Trophoblast cell (in vitro differentiated cells and primary cell): ENCODE measurements at regions not wholly inside any gene's neighbourhood (a gene's known extent, or its start where the extent isn't known, plus 50 kb on each side); places are given as distances from the start of the nearest gene placed in this dataset.

Experiments
- DNase-seq, 2 donors: peaks; one replicate each; pipeline ENCODE4 v3.0.0-alpha.2; 2016
- H2AFZ ChIP-seq: 2 replicates; pipeline ENCODE4 v1.6.1; 2013; ENCODE audit warnings: low read length, moderate library complexity, mild to moderate bottlenecking; ENCODE audit not compliant: insufficient read depth, poor library complexity
- H2AK5ac ChIP-seq: 2 replicates; pipeline ENCODE4 v1.6.1; 2013; ENCODE audit warnings: mild to moderate bottlenecking, low read length
- H2BK120ac ChIP-seq: 2 replicates; pipeline ENCODE4 v1.6.1; 2013; ENCODE audit warnings: low read length, mild to moderate bottlenecking, moderate library complexity; ENCODE audit not compliant: insufficient read depth, poor library complexity
- H2BK12ac ChIP-seq: 2 replicates; pipeline ENCODE4 v1.6.1; 2013; ENCODE audit warnings: mild to moderate bottlenecking, low read length, moderate library complexity
- H2BK5ac ChIP-seq: 2 replicates; pipeline ENCODE4 v1.6.1; 2013; ENCODE audit warnings: low read length, low read depth, moderate library complexity, mild to moderate bottlenecking; ENCODE audit not compliant: poor library complexity
- H3K14ac ChIP-seq: 2 replicates; pipeline ENCODE4 v1.6.1; 2013; ENCODE audit warnings: mild to moderate bottlenecking, low read length
- H3K18ac ChIP-seq: 2 replicates; pipeline ENCODE4 v1.6.1; 2013; ENCODE audit warnings: mild to moderate bottlenecking, low read length
- H3K23ac ChIP-seq: 2 replicates; pipeline ENCODE4 v1.6.1; 2013; ENCODE audit warnings: low read length
- H3K27ac ChIP-seq: 2 replicates; pipeline ENCODE4 v1.5.1; 2013; ENCODE audit warnings: low read depth, mild to moderate bottlenecking, inconsistent platforms, low read length, moderate library complexity
- H3K27me3 ChIP-seq: 2 replicates; pipeline ENCODE4 v1.6.1; 2013; ENCODE audit warnings: inconsistent platforms, mild to moderate bottlenecking, low read length, moderate library complexity; ENCODE audit not compliant: insufficient read depth
- H3K36me3 ChIP-seq, 2 experiments: 1 replicate in 1 of 2; 2 replicates in 1 of 2; pipeline ENCODE4 v1.6.1; 2013; ENCODE audit warnings: low read length in 2 of 2, mild to moderate bottlenecking in 2 of 2, moderate library complexity in 1 of 2; ENCODE audit not compliant: insufficient read depth in 2 of 2, control insufficient read depth in 1 of 2
- H3K4ac ChIP-seq: 2 replicates; pipeline ENCODE4 v1.6.1; 2013; ENCODE audit warnings: low read depth, mild to moderate bottlenecking, low read length, moderate library complexity
- H3K4me1 ChIP-seq, 2 experiments: 1 replicate in 1 of 2; 2 replicates in 1 of 2; pipeline ENCODE4 v1.6.1; 2013; ENCODE audit warnings: low read length in 2 of 2, mild to moderate bottlenecking in 2 of 2, moderate library complexity in 1 of 2; ENCODE audit not compliant: insufficient read depth in 2 of 2, control insufficient read depth in 1 of 2
- H3K4me2 ChIP-seq: 2 replicates; pipeline ENCODE4 v1.6.1; 2013; ENCODE audit warnings: inconsistent platforms, mild to moderate bottlenecking, low read length, moderate library complexity
- H3K4me3 ChIP-seq: 2 replicates; pipeline ENCODE4 v1.5.1; 2013; ENCODE audit warnings: mild to moderate bottlenecking, low read depth, low read length, inconsistent platforms
- H3K79me1 ChIP-seq: one replicate; pipeline ENCODE4 v1.6.1; 2013; ENCODE audit warnings: low read length
- H3K79me2 ChIP-seq: 2 replicates; pipeline ENCODE4 v1.6.1; 2013; ENCODE audit warnings: low read length, mild to moderate bottlenecking; ENCODE audit not compliant: control insufficient read depth, insufficient read depth, poor library complexity
- H3K9ac ChIP-seq: 2 replicates; pipeline ENCODE4 v1.6.1; 2013; ENCODE audit warnings: mild to moderate bottlenecking, low read length
- H3K9me3 ChIP-seq: 2 replicates; pipeline ENCODE4 v1.6.1; 2013; ENCODE audit warnings: low read depth, mild to moderate bottlenecking, control low read depth, inconsistent platforms, low read length; ENCODE audit not compliant: insufficient read depth
- H4K12ac ChIP-seq: 2 replicates; pipeline ENCODE4 v1.6.1; 2013; ENCODE audit warnings: low read depth, mild to moderate bottlenecking, low read length, moderate library complexity
- H4K8ac ChIP-seq: 2 replicates; pipeline ENCODE4 v1.6.1; 2013; ENCODE audit warnings: low read depth, mild to moderate bottlenecking, low read length, moderate library complexity
- H4K91ac ChIP-seq: one replicate; pipeline ENCODE4 v1.6.1; 2013; ENCODE audit warnings: low read depth, mild to moderate bottlenecking, low read length, moderate library complexity
- WGBS: extraction: QIAGEN DNeasy Blood & Tissue Kit; methylation state at CpG from one replicate; pipeline ENCODE4 v1.1.7; 2013; ENCODE audit warnings: missing lambda C conversion rate; ENCODE audit not compliant: insufficient read length, insufficient coverage; ENCODE audit errors: extremely low coverage; 5-methylcytosine and 5-hydroxymethylcytosine counted together

DNA sequence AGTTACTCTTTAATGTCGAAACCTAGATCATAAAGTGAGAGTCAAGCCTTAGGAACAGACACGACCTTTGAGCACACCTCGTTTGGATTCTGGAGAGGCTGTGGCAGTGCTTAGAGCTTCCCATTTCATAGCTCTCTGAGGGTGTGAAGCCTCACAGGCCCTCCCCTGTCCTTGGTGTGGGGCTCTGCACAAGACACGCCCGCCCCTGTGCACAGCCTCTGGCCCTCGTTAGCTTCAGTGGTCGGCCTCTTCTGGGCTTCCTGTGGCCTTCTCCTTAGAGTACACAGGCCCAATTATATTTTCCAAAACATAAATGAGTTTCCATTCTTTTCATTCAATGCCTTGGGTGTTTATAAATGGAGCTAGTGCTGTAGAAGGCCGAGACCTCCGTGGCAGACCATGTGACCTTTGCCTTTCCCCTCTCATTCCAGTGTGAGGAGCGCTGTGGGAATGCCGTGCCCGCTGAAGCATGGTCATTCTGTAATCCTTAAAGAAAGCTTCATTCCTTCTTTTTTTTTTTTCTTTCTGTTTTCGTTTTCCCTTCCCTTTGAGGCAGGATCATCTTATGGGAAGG is 208.6 kb downstream of the DCDC2C start:
- no peak overlapping the region for H3K4ac ChIP-seq
- no peak overlapping the region for H2BK120ac ChIP-seq
- no peak overlapping the region for H3K9ac ChIP-seq
- H3K27me3 ChIP-seq, result no peaks in the 10 kb centered on the region
- DNase-seq, result no peak
- no peak overlapping the region for H2AK5ac ChIP-seq
- H3K9me3 ChIP-seq, result peaks cover 19% of the 10 kb centered on the region
- H3K23ac ChIP-seq, result no peak overlapping the region
- H3K36me3 ChIP-seq, result no peaks in the 10 kb centered on the region
- H3K18ac ChIP-seq, result no peak overlapping the region
- H2BK5ac ChIP-seq, result no peak overlapping the region
- no peaks in the 10 kb centered on the region for H3K4me1 ChIP-seq
- H3K4me2 ChIP-seq, result no peak overlapping the region
- no peak overlapping the region for H3K4me3 ChIP-seq
- no peaks in the 10 kb centered on the region for H3K79me1 ChIP-seq
- H2AFZ ChIP-seq, result no peak overlapping the region
- no peak overlapping the region for H4K91ac ChIP-seq
- no CpG with 5 or more reads among the region's 13 CpGs for WGBS
- H2BK12ac ChIP-seq, result no peak overlapping the region
- H4K8ac ChIP-seq, result no peak overlapping the region
- H4K12ac ChIP-seq, result no peak overlapping the region
- no peaks in the 10 kb centered on the region for H3K79me2 ChIP-seq
- H3K14ac ChIP-seq, result no peak overlapping the region
- no peak overlapping the region for H3K27ac ChIP-seq

DNA sequence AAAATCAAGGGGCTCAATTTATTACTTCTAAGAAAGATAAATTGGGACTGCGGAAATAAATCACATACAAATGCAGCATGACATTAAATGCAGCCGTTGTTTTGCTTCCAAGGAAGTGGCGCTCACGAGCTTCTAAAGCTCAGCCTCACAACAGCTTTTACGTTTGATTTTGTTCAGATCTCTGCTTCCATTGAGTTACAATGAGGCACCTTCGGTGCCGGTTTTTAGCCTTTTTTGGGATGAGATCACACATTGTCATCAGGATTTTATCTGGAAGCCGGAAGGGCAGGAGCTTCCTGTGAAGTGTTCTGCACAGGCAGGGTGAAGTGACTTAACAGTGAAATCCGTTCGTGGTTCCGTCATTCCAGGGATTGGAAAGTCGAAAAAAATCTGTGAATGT is 209.8 kb downstream of the DCDC2C start:
- WGBS, result no CpG with 5 or more reads among the region's 12 CpGs
- Histone ChIP-seq H3K27me3 (no peaks in the 10 kb centered on the region), H3K4ac (no peak overlapping the region), H3K9me3 (peaks cover 16% of the 10 kb centered on the region), H3K23ac (no peak overlapping the region), H2BK120ac (no peak overlapping the region), H3K79me2 (no peaks in the 10 kb centered on the region), H2AFZ (no peak overlapping the region), H3K9ac (no peak overlapping the region), H3K4me3 (no peak overlapping the region), H3K36me3 (no peaks in the 10 kb centered on the region), H4K12ac (no peak overlapping the region), H4K8ac (no peak overlapping the region), H2AK5ac (no peak overlapping the region), H2BK5ac (no peak overlapping the region), H3K4me1 (no peaks in the 10 kb centered on the region), H4K91ac (no peak overlapping the region), H3K14ac (no peak overlapping the region), H3K18ac (no peak overlapping the region), H2BK12ac (no peak overlapping the region), H3K4me2 (no peak overlapping the region), H3K79me1 (no peaks in the 10 kb centered on the region), H3K27ac (no peak overlapping the region)
- DNase-seq, result no peak

DNA sequence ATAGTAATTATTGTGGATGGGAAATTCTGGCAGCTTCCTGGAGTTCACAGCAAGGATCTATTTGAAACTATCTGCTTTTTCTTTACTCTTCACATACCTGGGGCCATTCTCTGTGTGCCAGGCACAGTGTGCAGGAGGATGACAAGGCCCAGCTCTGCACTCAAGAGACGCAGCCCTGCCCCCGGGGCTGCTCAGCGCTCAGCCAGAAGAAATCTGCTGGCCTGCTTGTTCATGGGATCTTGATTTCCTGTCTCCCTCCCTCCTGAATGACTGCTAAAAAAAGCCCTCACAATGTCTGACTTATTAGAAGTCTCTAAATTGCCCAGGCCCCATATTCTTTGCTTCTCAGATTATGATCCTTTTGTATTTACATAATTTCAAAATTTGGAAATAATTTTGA is 210.9 kb downstream of the DCDC2C start:
- no peak overlapping the region for H3K4ac ChIP-seq
- no CpG with 5 or more reads among the region's 3 CpGs for WGBS
- H3K9ac ChIP-seq, result no peak overlapping the region
- no peaks in the 10 kb centered on the region for H3K79me1 ChIP-seq
- no peak for DNase-seq
- H3K4me2 ChIP-seq, result no peak overlapping the region
- no peak overlapping the region for H2BK120ac ChIP-seq
- no peak overlapping the region for H2BK12ac ChIP-seq
- H3K18ac ChIP-seq, result no peak overlapping the region
- H3K14ac ChIP-seq, result no peak overlapping the region
- no peaks in the 10 kb centered on the region for H3K4me1 ChIP-seq
- no peak overlapping the region for H4K12ac ChIP-seq
- no peak overlapping the region for H3K23ac ChIP-seq
- H4K8ac ChIP-seq, result no peak overlapping the region
- no peak overlapping the region for H2AK5ac ChIP-seq
- no peaks in the 10 kb centered on the region for H3K27me3 ChIP-seq
- H3K79me2 ChIP-seq, result no peaks in the 10 kb centered on the region
- H3K36me3 ChIP-seq, result no peaks in the 10 kb centered on the region
- H3K27ac ChIP-seq, result no peak overlapping the region
- no peak overlapping the region for H2BK5ac ChIP-seq
- peaks cover 12% of the 10 kb centered on the region for H3K9me3 ChIP-seq
- H4K91ac ChIP-seq, result no peak overlapping the region
- H2AFZ ChIP-seq, result no peak overlapping the region
- H3K4me3 ChIP-seq, result no peak overlapping the region

DNA sequence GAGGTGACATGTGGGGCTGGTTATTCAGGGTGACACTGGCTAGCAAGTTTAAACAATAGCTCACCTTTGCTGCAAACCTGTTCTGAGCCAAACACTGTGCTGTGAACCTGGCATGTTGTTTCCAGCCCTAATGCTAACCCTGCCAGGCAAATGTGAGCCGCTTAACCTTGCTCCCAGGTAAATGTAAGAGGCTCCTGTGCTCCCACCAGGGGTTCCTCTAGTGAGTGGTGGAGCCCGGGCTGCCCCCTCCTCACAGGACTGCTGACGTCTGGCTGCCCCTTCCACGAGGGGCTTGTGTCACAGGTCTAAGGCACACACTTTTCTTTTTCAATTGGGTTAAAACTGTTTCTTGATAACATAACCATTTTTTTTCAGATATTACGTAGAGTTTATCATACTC is 223.7 kb downstream of the DCDC2C start:
- no peak for DNase-seq
- WGBS, result no CpG with 5 or more reads among the region's 5 CpGs
- Histone ChIP-seq H2BK12ac (no peak overlapping the region), H4K91ac (no peak overlapping the region), H3K27me3 (no peaks in the 10 kb centered on the region), H3K4me3 (no peak overlapping the region), H2BK120ac (no peak overlapping the region), H3K79me1 (no peaks in the 10 kb centered on the region), H3K36me3 (no peaks in the 10 kb centered on the region), H3K27ac (no peak overlapping the region), H3K23ac (no peak overlapping the region), H3K79me2 (no peaks in the 10 kb centered on the region), H3K9ac (no peak overlapping the region), H2BK5ac (no peak overlapping the region), H2AFZ (no peak overlapping the region), H3K4me2 (no peak overlapping the region), H3K18ac (no peak overlapping the region), H3K14ac (no peak overlapping the region), H4K12ac (no peak overlapping the region), H3K4ac (no peak overlapping the region), H3K9me3 (no peaks in the 10 kb centered on the region), H3K4me1 (no peaks in the 10 kb centered on the region), H2AK5ac (no peak overlapping the region), H4K8ac (no peak overlapping the region)
